Activated T-cell treated with anti-CD3 and anti-CD28 coated beads for 4 hours (primary cell): ENCODE measurements at regions not wholly inside any gene's neighbourhood (a gene's known extent, or its start where the extent isn't known, plus 50 kb on each side); places are given as distances from the start of the nearest gene placed in this dataset.

Experiments
- DNase-seq: peaks from one replicate; pipeline ENCODE4 v3.0.0-alpha.2; 2020

DNA sequence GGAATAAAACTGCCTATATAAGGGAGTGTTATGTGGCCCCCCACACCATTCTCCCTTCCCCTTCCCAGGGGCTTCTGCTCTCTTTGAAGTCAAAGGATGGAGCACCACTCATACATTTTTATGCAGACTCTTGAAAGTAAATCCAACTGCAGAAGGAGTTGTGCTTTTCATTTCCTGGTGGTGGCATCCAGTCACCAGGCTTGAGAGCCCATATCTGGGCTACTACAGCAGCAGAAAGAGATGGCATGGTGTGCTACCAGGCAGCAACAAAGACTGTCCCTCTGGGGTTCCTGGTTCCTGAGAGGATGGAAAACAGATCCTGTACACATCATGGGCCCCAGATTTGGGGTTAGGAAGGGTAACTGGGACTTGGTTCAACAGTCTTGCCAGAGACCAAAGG, 226.4 kb downstream of the CLIC5 start:
- no peak for DNase-seq

DNA sequence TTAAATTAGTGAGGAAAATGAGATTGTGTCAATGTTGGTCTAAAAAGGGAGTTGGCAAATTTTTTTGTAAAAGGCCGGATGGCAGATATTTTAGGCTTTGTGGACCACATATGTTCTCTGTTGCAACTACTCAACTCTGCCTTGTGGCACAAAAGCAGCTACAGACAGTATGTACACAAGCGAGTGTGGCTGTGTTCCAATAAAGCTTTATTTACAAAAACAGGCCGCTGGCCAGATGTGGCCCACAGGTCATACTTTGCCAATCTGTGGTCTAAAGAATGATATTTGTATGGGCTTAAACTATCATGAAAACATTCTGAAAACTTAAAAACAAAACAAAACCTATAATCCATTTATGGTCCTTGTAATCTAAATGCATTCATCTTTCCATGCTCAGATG, 228.3 kb downstream of the CLIC5 start:
- no peak for DNase-seq

GRCh38 chr6:45786355-45786781, 229.3 kb downstream of the CLIC5 start:
- no peak for DNase-seq

DNA sequence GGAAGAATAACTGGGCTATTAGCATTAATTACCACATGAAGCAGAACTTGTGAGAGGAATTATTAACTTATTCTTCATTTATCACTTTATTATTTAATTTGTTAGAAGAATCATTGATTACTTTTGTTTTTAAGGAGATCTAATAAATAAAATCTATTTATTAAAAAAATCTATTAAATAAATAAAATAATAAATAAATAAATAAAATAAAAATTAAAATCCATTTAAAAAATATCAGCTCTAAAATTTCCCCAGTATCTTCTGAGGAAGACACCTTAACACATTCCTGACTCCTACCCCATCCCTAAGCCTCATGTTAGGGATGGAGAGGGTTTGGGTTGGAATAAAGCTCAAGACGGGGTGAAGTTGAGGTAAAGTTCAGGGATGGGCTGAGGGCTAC, 231.4 kb downstream of the CLIC5 start:
- no peak for DNase-seq

DNA sequence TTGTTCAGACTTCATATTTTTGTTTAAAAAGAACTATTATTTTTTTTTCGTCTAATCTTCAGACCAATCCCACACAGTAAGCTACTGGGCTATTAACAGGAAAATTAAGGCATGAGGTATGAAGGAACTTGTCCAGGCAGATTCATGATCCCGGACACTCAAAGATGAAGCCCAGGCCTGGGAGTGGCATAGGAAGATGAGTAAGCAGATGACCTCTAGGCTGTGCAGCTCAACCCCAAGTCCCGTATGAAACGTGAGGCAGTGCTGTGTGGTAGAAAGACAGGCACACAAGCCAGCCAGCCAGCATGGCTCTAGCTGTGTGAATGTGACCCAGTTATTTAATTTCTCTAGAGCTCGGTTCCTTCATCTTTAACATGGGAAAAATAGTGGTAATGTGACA, 231.9 kb downstream of the CLIC5 start:
- no peak for DNase-seq

GRCh38 chr6:45781890-45782289, 233.8 kb downstream of the CLIC5 start:
- no peak for DNase-seq

DNA sequence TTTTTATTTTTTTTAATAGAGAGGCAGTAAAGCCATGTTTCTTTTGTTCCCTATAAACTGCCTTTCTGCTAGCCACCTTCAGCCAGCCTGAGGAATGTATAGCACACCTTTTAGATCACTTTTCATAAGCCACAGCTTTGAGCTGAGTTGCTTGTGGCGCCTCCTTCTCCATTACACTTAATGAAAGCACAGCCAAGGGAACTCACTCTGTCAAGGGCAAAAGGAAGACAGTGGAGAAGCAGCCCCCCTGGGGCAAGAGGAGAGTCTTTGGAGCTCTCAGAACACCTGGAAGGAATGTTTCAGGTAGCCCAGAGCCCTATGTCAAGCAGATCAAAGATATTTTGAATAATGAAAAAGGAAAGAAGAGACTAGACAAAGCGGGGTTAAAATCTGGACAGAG, 235.1 kb downstream of the CLIC5 start:
- DNase-seq = no peak

- no peak for DNase-seq
Observed at GRCh38 chr6:45775026-45775697, 240.5 kb downstream of the CLIC5 start.

DNA sequence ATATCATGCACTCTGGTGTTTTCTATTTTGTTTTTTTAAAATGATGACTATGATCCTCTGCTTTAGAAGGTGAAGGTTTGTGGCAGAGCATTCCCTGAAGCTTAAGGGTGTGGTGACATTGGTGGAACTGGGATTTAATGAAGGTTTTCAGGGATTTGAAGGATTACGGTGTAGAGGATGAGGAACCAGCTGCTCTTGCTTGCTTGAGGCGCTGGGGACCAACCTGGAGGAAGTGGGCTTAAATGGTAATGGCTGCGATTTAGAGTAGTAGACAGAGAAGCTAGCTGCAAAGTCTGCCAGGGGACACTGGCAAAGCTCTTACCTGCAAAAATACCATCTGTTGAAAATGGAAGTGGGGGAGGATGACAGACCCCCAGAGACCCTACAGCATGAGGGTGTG, 241.8 kb downstream of the CLIC5 start:
- DNase-seq = no peak

DNA sequence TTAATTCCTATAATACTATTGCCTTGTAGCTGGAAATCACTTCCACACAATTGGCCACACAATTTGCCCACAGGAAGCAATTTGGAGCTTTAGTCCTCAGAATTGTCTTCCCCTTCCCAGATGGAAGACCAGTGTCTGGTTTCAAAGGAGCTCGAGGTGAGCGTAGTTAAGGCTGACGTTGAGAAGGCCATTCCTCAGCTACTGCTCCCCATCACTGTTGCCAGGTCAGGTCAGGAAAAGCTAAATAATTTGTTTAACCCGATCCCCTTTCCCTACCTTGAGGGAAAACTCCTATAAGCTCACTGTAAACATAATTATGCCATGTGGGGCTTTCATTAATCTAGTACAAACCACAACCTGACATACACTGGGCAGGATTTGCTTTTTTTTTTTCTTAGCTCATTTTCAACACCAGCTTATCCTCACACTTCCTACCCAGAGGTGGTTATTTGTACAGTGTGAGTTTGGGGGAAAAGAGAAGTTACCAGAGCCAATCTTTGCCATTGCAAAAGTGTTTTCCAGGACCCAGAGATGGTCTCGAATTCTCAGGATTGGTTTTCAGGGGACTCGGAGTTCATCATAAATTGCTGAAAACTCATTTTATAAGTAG, 242.7 kb downstream of the CLIC5 start:
- DNase-seq = no peak

DNA sequence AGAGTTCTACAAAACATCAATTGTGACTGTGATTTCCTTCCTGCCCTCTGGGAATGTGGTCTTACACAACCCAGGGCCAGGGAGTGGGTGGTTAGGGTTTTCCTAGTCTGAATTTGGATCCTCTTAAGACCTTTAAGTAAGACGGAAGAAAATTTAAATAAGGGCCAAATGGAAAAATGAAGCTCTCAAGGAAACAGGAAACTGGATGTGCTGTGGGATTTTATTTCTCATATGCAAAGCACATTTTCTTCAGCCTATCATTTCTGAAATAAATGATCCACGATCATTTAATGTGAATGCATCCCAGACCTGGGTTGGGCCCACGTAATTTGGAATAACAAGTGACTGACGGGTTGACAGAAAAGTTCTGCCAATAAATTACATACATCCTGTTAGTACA, 243.6 kb downstream of the CLIC5 start:
- DNase-seq = no peak

DNA sequence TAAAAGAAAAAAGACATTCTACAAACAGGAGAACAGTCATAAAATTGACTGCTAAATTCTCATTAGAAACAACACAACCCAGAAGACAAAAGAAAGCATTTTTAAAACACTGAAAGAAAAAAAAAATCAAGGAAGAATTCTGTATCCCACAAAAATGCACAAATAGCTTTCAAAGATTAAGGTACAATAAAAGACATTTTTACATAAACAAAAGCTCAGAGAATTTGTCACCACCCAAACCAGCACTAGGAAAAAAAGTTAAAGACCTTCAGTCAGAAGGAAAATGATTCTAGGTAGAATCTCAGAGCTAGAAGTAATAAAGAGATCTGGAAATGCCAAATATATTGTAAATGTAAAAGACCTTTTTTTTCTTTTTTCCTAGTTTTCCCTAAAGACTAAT, 252.4 kb downstream of the CLIC5 start:
- DNase-seq = no peak

DNA sequence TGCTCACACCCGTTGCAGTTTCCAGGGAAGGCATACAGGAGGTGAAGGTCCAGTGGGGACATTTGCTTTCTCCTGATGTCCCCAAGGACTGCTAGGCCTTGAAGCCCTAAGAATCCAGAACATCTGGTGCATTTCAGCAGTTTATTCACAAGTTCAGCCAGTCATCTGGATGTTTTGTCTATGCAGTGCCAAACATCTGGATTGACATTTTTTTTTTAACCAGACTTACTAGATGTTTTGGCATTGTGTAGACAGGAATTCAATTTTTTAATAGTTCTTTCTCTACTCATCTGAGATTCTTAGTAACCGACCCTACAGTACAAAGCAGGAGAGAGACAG, 256.2 kb downstream of the CLIC5 start:
- DNase-seq = no peak

DNA sequence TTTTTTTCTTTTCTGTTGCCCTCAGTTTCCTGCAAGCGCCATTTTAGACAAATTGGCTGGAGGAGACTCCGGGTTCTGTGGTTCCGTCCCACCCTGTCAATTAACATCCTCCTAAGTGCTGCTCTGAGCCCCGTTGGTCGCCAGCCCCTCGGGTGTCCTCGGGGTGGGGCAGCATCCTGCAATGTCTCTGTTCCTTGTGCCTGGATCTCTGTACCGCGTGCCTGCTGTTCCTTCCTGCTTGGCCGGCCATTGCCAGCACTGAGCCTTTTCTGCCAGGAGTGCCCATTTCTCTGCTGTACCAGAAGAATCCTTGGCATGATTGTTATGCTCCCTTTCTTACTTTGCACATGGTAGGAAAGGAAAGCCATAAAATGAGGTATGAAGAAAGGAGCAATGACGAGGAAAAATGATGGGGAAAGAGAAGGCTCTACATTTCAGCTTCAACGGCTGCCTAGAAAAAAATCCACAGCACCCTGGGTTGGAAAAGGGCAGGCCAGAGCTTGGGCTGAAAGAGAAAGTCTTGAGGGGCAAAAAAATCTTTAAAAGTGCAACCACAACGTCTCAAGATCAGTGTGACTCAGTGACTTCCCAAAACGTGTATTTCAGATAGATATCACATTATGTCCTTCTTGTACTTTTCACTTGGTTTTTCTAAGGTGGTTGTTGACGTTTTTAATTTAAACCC, 256.7 kb downstream of the CLIC5 start:
- DNase-seq = no peak

DNA sequence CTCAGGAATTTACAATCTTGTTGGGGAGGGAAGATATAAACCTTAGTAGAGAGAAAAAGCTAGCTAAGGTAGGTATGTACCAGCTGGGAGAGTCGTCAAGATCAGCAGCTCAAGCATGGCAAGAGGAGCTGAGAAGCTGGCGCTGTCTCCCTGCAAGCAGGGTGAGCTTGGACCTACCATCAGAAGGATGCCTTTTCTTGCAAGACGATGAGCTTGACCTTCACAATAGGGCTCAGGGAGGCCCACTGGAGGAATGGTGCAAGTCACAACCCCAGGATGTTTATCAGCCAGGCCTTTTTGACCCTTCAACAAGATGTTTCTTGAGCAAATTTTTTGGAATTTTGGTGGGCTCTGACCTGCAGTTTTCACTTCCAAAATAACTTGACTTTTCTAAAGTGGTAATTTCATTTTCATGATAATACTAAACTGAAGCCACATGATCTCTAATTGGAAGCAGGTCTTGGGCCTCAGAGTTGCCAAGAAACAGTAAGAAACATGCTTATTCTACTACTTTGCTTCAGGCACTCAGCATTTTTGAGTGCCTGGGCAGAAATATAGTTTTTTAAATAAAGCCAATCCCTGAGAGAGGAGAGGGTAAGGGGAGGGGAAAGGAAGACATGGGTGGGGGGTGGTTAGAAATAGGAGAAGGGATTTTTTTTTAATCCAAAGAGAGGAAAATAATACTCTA, 258.1 kb downstream of the CLIC5 start:
- DNase-seq = no peak

- DNase-seq = no peak
Observed at GRCh38 chr6:45756606-45757005, 259.1 kb downstream of the CLIC5 start.

DNA sequence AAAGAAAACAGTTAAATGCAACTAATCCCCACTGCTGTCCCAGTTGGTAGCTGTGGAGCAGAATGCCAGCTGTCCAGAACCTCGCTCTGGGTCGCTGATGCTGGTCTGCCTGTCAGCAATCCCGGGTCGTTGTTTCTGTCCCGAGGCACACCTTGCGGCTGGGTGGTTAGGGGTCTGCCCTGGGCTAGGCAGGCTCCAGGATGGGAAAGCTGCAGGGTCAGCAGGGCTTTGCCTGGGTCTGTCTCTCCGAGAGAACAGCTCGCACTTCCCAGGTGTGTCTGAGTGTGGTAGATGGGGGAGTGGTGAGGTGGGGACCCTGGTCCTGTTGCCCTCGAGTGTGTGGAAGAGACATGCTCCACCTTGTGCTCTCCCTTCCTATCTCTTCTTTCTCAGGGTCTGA, 261.2 kb downstream of the CLIC5 start:
- no peak for DNase-seq

DNA sequence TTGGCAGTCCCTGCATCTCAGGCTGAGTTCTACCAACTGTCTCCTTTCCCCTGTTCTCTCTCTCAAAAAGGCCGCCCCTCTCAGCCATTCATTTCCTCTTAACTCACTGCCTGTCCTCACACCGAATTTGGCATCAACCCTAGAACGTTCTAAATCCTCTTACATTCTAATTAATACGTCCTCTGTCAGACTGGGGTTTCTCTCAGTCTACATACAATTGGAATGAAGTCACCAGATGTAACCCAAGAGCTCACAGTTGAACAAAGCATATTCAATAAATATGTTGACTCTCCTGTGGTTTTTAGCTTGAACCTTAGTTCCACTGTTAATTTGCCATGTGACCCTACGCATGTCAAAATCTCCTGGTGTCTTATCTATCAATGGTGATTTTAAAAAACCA, 269.6 kb downstream of the CLIC5 start:
- no peak for DNase-seq

- DNase-seq = no peak
Observed at GRCh38 chr6:45743028-45743615, 272.5 kb downstream of the CLIC5 start.

DNA sequence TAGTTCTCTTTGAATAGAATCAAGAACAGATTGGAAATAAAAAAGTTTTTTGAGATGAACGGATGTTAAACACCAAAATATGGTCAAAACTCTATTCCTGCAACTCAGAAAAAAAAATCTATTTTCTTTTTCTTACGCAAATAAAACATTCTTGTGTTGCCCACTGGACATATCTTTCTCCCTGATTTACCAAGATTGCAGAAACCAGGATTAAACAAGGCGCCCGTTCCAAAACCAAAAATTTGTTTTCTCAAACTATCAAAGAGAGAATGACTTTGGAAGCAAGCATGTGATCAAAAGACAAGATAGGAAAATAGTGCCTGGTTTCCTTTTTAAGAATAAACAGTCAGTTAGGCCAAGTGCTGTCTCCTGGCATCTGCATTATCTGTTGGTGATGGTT, 273.1 kb downstream of the CLIC5 start:
- DNase-seq = no peak

DNA sequence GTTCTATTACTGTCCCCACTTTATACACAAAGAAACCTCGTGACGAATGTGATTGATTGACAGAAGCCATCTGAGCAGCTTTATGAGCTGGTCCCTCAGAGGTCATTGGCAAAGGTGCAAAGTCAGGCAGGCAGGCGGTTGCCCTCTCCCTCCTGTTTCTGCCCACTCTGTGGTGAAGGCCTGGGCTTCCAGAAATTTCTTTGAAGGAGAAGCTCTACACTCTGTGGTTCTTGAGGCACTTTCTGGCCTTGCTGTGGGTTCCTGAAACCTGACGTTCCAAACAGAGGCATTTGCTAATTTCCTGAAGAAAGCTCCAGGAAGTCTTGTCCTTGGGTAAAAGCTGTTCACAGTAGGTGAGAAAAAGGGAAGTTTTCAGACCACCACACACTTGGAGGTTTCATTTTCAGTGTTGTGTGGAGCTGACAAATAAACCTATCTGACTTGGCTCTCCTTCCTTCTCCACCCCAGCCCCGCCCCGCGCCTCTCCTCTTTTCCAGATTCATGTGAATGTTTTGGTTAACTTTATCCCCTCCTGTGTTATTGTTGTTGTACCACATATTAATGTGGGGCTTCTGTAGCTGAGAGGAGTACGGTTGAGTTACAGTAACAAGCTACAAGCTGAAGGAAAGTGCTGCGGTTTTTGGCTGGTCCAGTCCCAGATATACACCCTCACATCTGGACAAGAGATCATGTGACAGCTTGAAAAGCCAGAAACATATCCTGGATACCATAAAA, 274.1 kb downstream of the CLIC5 start:
- no peak for DNase-seq

GRCh38 chr6:45739058-45739457, 276.6 kb downstream of the CLIC5 start:
- DNase-seq = no peak

- no peak for DNase-seq
Observed at GRCh38 chr6:45738057-45738455, 277.6 kb downstream of the CLIC5 start.
